Transverse colon (tissue), 3 donors: ENCODE measurements at regions not wholly inside any gene's neighbourhood (a gene's known extent, or its start where the extent isn't known, plus 50 kb on each side); places are given as distances from the start of the nearest gene placed in this dataset.

Source experiments
- POLR2A ChIP-seq: fragments of 450-650 bp; IDR thresholded peaks from one replicate; pipeline ENCODE4 v1.6.1; 2016; ENCODE audit warnings: antibody characterized with exemption, mild to moderate bottlenecking, moderate library complexity
- TF ChIP-seq, protein P1 (sequence below), 5 experiments: fragments of 200-600 bp in 3 of 5; fragments of 450-650 bp in 2 of 5; sonication (generic) in 3 of 5; IDR thresholded peaks; 1 replicate in 2 of 5; 2 replicates in 3 of 5; pipeline ENCODE4 v1.5.1; 2016 to 2017; ENCODE audit warnings: antibody characterized with exemption in 5 of 5, inconsistent platforms in 3 of 5, mild to moderate bottlenecking in 2 of 5, moderate library complexity in 1 of 5

DNA sequence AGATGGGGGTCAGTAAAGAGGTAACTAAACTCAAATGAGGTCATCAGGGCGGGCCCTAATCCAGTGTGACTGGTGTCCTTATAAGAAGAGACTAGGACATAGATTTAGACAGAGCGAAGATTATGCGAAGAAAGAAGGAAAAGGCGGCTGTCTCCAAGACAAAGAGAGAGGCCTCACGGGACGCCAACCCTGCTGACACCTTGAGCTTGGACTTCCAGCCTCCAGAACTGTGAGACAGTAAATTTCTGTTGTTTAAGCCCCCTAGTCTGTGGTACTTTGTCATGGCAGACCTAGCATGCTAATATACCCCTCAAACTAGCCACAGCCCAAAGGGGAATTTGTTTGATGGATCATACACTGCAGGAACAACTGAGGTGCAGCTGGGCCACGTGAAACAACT, 183.0 kb downstream of the ABHD5 start:
- TF ChIP-seq, protein P1, sequence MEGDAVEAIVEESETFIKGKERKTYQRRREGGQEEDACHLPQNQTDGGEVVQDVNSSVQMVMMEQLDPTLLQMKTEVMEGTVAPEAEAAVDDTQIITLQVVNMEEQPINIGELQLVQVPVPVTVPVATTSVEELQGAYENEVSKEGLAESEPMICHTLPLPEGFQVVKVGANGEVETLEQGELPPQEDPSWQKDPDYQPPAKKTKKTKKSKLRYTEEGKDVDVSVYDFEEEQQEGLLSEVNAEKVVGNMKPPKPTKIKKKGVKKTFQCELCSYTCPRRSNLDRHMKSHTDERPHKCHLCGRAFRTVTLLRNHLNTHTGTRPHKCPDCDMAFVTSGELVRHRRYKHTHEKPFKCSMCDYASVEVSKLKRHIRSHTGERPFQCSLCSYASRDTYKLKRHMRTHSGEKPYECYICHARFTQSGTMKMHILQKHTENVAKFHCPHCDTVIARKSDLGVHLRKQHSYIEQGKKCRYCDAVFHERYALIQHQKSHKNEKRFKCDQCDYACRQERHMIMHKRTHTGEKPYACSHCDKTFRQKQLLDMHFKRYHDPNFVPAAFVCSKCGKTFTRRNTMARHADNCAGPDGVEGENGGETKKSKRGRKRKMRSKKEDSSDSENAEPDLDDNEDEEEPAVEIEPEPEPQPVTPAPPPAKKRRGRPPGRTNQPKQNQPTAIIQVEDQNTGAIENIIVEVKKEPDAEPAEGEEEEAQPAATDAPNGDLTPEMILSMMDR (IDR thresholded peaks at IDR 0.05), result no peak
- TF ChIP-seq POLR2A, result no peak
